22Rv1 (cell line): ENCODE measurements at regions not wholly inside any gene's neighbourhood (a gene's known extent, or its start where the extent isn't known, plus 50 kb on each side); places are given as distances from the start of the nearest gene placed in this dataset.

ENCODE experiments used
- H3K27ac ChIP-seq: fragments of 450-650 bp; 2 replicates; pipeline ENCODE4 v1.5.1; 2017
- CTCF ChIP-seq: fragments of 450-650 bp; IDR thresholded peaks from 2 replicates; pipeline ENCODE4 v1.5.1; 2017; ENCODE audit warnings: mild to moderate bottlenecking
- ZFX ChIP-seq: fragments of 450-650 bp; IDR thresholded peaks from 2 replicates; pipeline ENCODE4 v1.6.1; 2017; ENCODE audit warnings: antibody characterized with exemption, borderline replicate concordance

- H3K27ac ChIP-seq = no peak overlapping the region
- TF ChIP-seq CTCF (no peak), ZFX (no peak)
Measured at GRCh38 chr2:39938035-39938835, 159.2 kb upstream of the THUMPD2 start.

GRCh38 chr2:39937621-39938020 is 158.6 kb upstream of the THUMPD2 start:
- no peak overlapping the region for H3K27ac ChIP-seq

GRCh38 chr2:39934851-39935250 is 155.8 kb upstream of the THUMPD2 start:
- TF ChIP-seq ZFX (no peak), CTCF (no peak)
- H3K27ac ChIP-seq = no peak overlapping the region

More at GRCh38 chr2:39937621-39938020, 158.6 kb upstream of the THUMPD2 start:
- TF ChIP-seq CTCF (no peak), ZFX (no peak)

GRCh38 chr2:39933196-39933595 is 154.1 kb upstream of the THUMPD2 start:
- no peak overlapping the region for H3K27ac ChIP-seq
- TF ChIP-seq CTCF = no peak
- no peak for TF ChIP-seq ZFX

GRCh38 chr2:39932198-39932597 is 153.1 kb upstream of the THUMPD2 start:
- no peak for TF ChIP-seq ZFX
- no peak for TF ChIP-seq CTCF
- H3K27ac ChIP-seq = no peak overlapping the region

GRCh38 chr2:39930175-39930917 is 151.3 kb upstream of the THUMPD2 start:
- no peak overlapping the region for H3K27ac ChIP-seq
- TF ChIP-seq CTCF (no peak), ZFX (no peak)

- TF ChIP-seq CTCF = no peak
- no peak for TF ChIP-seq ZFX
- no peak overlapping the region for H3K27ac ChIP-seq
Measured at GRCh38 chr2:39929531-39929930, 150.5 kb upstream of the THUMPD2 start.
